HEK293T (cell line): ENCODE measurements at regions not wholly inside any gene's neighbourhood (a gene's known extent, or its start where the extent isn't known, plus 50 kb on each side); places are given as distances from the start of the nearest gene placed in this dataset.

Source experiments
- CTCF ChIA-PET: fragments of 350-600 bp; formaldehyde crosslinking; extraction: SDS; loops from one replicate; lab custom pipeline; 2021; ENCODE audit warnings: antibody characterized with exemption, inconsistent platforms; lab: Yijun Ruan, JAX
- POLR2A ChIA-PET: fragments of 350-600 bp; formaldehyde crosslinking; extraction: SDS; loops from one replicate; lab custom pipeline; 2020; ENCODE audit warnings: antibody characterized with exemption, inconsistent platforms; lab: Yijun Ruan, JAX
- DNase-seq: peaks from one replicate; pipeline ENCODE4 v3.0.0; 2012; ENCODE audit warnings: mixed read lengths; ENCODE audit errors: extremely low spot score
- ARNT ChIP-seq: fragments of 450-650 bp; IDR thresholded peaks from 2 replicates; pipeline ENCODE4 v1.6.1; 2017; ENCODE audit warnings: mild to moderate bottlenecking
- BHLHE40 ChIP-seq: fragments of 450-650 bp; IDR thresholded peaks from 2 replicates; pipeline ENCODE4 v1.6.1; 2016; ENCODE audit warnings: mild to moderate bottlenecking, moderate library complexity, borderline replicate concordance
- CTBP1 ChIP-seq: fragments of 450-650 bp; IDR thresholded peaks from 2 replicates; pipeline ENCODE4 v1.6.1; 2016; ENCODE audit warnings: borderline replicate concordance
- ELF4 ChIP-seq: fragments of 450-650 bp; IDR thresholded peaks from 2 replicates; pipeline ENCODE4 v1.6.1; 2017; ENCODE audit warnings: antibody characterized with exemption
- FOXA1 ChIP-seq: fragments of 450-650 bp; IDR thresholded peaks from 2 replicates; pipeline ENCODE4 v1.6.1; 2016; ENCODE audit warnings: mild to moderate bottlenecking
- FOXK2 ChIP-seq: fragments of 450-650 bp; IDR thresholded peaks from 2 replicates; pipeline ENCODE4 v1.6.1; 2016; ENCODE audit warnings: mild to moderate bottlenecking
- FOXM1 ChIP-seq: fragments of 450-650 bp; IDR thresholded peaks from 2 replicates; pipeline ENCODE4 v1.6.1; 2017; ENCODE audit warnings: mild to moderate bottlenecking, borderline replicate concordance
- HDGF ChIP-seq: fragments of 450-650 bp; IDR thresholded peaks from 2 replicates; pipeline ENCODE4 v1.6.1; 2017; ENCODE audit warnings: antibody characterized with exemption, borderline replicate concordance
- L3MBTL2 ChIP-seq: fragments of 450-650 bp; conservative IDR thresholded peaks from 2 replicates; pipeline ENCODE4 v1.6.1; 2016; ENCODE audit warnings: mild to moderate bottlenecking
- LEF1 ChIP-seq: fragments of 450-650 bp; IDR thresholded peaks from 2 replicates; pipeline ENCODE4 v1.6.1; 2017; ENCODE audit warnings: mild to moderate bottlenecking, borderline replicate concordance
- NFRKB ChIP-seq: fragments of 450-650 bp; IDR thresholded peaks from 2 replicates; pipeline ENCODE4 v1.6.1; 2016; ENCODE audit warnings: mild to moderate bottlenecking, moderate library complexity
- SP1 ChIP-seq: fragments of 450-650 bp; IDR thresholded peaks from 2 replicates; pipeline ENCODE4 v1.6.1; 2017
- SUZ12 ChIP-seq: fragments of 450-650 bp; IDR thresholded peaks from 2 replicates; pipeline ENCODE4 v1.6.1; 2016; ENCODE audit warnings: mild to moderate bottlenecking
- TARDBP ChIP-seq: fragments of 450-650 bp; IDR thresholded peaks from 2 replicates; pipeline ENCODE4 v1.6.1; 2016
- ZNF384 ChIP-seq: fragments of 450-650 bp; IDR thresholded peaks from 2 replicates; pipeline ENCODE4 v1.6.1; 2016
- TF ChIP-seq, protein P1 (sequence below): fragments of 450-650 bp; IDR thresholded peaks from 2 replicates; pipeline ENCODE4 v1.6.1; 2016

DNA sequence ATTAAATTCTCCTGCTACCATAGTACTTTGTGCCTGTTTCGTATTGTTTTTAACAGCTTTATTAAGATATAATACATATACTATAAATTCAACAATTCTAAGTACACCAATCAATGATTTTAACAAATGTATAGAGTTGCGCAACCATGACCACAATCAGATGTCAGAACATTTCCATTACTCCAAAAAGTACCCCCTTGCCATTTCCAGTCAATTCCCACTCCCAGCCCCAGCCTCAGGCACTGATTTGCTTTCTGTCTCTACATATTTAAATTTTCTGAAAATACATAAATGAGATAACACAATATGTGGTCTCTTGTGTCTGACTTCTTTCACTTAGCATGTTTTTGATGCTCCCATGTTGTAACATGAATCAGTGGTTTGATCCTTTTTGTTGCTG, 193.9 kb downstream of the FIGN start:
- POLR2A ChIA-PET, result no interaction called here
- DNase-seq, result no peak
- CTCF ChIA-PET, result no interaction called here
- TF ChIP-seq ELF4 (no peak), ZNF384 (no peak), L3MBTL2 (no peak), CTBP1 (no peak), LEF1 (no peak), BHLHE40 (no peak), SP1 (no peak), FOXK2 (no peak), FOXA1 (no peak)
- TF ChIP-seq, protein P1, sequence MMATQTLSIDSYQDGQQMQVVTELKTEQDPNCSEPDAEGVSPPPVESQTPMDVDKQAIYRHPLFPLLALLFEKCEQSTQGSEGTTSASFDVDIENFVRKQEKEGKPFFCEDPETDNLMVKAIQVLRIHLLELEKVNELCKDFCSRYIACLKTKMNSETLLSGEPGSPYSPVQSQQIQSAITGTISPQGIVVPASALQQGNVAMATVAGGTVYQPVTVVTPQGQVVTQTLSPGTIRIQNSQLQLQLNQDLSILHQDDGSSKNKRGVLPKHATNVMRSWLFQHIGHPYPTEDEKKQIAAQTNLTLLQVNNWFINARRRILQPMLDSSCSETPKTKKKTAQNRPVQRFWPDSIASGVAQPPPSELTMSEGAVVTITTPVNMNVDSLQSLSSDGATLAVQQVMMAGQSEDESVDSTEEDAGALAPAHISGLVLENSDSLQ, result no peak

DNA sequence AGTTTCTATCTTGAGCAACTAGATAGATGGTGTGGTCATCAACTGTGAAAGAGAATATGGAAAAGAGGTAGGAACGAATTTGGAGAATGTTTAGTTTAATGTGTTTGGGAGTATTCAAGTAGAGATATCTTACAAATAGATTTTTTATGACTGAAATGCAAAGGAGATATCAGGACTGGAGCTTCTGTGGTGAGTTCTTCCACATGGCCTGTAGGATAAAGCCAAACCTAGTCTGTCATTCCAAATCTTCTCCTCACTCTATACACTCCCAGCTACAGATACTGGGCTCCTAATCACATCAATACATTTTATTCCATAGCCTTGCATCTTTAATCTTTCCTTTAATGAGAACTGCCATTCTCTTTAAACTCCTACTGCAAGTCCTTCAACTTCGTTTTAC, 194.3 kb downstream of the FIGN start:
- TF ChIP-seq CTBP1, result no peak
- no peak for TF ChIP-seq BHLHE40
- TF ChIP-seq, protein P1, result no peak
- TF ChIP-seq TARDBP, result no peak
- TF ChIP-seq NFRKB, result no peak
- no peak for TF ChIP-seq FOXA1
- TF ChIP-seq ARNT, result no peak
- TF ChIP-seq FOXK2, result no peak
- no peak for TF ChIP-seq LEF1
- no peak for TF ChIP-seq L3MBTL2
- no peak for TF ChIP-seq HDGF
- no peak for TF ChIP-seq FOXM1
- no peak for TF ChIP-seq SUZ12
- TF ChIP-seq ELF4, result no peak
- no peak for TF ChIP-seq SP1
- no peak for TF ChIP-seq ZNF384
- ChIA-PET CTCF (no interaction called here), POLR2A (no interaction called here)
- no peak for DNase-seq

- ChIA-PET POLR2A (no interaction called here), CTCF (no interaction called here)
- no peak for TF ChIP-seq HDGF
- TF ChIP-seq, protein P1, result peak; percentile 90
- TF ChIP-seq CTBP1, result peak; percentile 60; the same call in 1 of the 2 replicates
- TF ChIP-seq ELF4, result no peak
- DNase-seq, result no peak
Measured at GRCh38 chr2:163528640-163529217, 207.1 kb downstream of the FIGN start.

- DNase-seq, result no peak
- ChIA-PET POLR2A (no interaction called here), CTCF (no interaction called here)
- TF ChIP-seq TARDBP, result no peak
- no peak for TF ChIP-seq LEF1
- no peak for TF ChIP-seq FOXK2
Measured at GRCh38 chr2:163527381-163527780, 208.4 kb downstream of the FIGN start.

DNA sequence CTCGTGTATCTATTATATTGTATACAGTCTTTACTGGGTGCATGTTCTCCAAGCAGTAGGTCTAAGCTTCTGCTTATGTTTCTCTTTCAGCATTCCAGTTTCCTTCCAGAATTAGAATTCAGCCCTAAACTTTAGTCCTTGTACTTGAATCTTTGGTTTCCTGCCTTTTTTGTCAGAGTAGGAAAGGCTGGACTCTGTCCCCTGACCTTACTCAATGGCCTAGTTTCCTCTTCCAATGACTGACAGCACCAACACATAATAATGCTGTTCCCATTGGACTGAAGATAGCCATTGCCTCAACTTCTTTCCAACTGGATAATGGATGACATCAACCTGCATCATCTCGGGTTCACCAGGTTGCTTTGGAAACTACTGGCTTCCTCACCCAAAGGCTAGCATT, 217.0 kb downstream of the FIGN start:
- TF ChIP-seq TARDBP (no peak), FOXK2 (no peak), FOXA1 (no peak), L3MBTL2 (no peak), LEF1 (no peak), BHLHE40 (no peak), SUZ12 (no peak), ELF4 (no peak), CTBP1 (no peak), NFRKB (no peak), ZNF384 (no peak)
- ChIA-PET POLR2A (no interaction called here), CTCF (no interaction called here)
- no peak for DNase-seq

DNA sequence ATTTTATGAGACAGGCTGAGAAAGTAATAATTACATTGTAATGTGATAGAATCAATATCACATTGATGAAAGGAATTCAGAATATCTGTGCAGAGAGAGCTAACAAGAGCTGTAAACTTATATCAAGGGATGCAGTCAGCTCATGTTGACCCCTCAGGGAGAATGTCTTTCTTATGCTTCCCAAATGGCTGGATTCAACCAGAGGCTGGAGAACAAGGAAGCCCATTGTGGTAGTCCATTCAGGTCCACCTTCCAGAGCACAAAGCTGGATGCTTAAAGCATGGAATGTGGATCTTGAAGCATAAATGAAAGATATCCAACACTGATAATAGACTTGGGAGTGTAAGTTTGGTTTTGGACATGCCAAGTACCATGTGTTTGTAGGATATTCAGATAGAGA, 220.0 kb downstream of the FIGN start:
- no peak for DNase-seq
- TF ChIP-seq FOXA1 (no peak), ARNT (no peak), ZNF384 (no peak), SP1 (no peak), HDGF (no peak), ELF4 (no peak), SUZ12 (no peak), BHLHE40 (no peak), CTBP1 (no peak), NFRKB (no peak), FOXM1 (no peak)
- ChIA-PET POLR2A (no interaction called here), CTCF (no interaction called here)

- ChIA-PET POLR2A (no interaction called here), CTCF (no interaction called here)
- TF ChIP-seq ELF4 (no peak), ZNF384 (no peak), TARDBP (no peak), SUZ12 (no peak), CTBP1 (no peak), L3MBTL2 (no peak), ARNT (no peak), BHLHE40 (no peak), FOXM1 (no peak), NFRKB (no peak), FOXA1 (no peak), FOXK2 (no peak), SP1 (no peak), LEF1 (no peak)
- TF ChIP-seq, protein P1, result no peak
Measured at GRCh38 chr2:163505281-163505680, 230.5 kb downstream of the FIGN start.

More at GRCh38 chr2:163505281-163505680, 230.5 kb downstream of the FIGN start:
- no peak for DNase-seq
